Psoas muscle (tissue), 7 donors: ENCODE measurements at regions not wholly inside any gene's neighbourhood (a gene's known extent, or its start where the extent isn't known, plus 50 kb on each side); places are given as distances from the start of the nearest gene placed in this dataset.

Experiments
- ATAC-seq, 4 donors: fragments of 200-7000 bp; cut with Tn5 transposase; one replicate each; pipeline ENCODE4 v1.9.1; 2020; ENCODE audit warnings: moderate library complexity in 3 of 4, mild to moderate bottlenecking in 2 of 4
- DNase-seq, 2 donors: peaks; one replicate each; pipeline ENCODE4 v3.0.0-alpha.2; 2020
- H3K27ac ChIP-seq: fragments of 200-600 bp; one replicate; pipeline ENCODE4 v1.8.0; 2022
- H3K27me3 ChIP-seq, 3 donors: fragments of 200-600 bp in 1 of 3; one replicate each; pipeline versions ENCODE4 v1.6.1 to v1.8.0; 2013 to 2022; ENCODE audit warnings: low read length in 2 of 3, mild to moderate bottlenecking in 2 of 3, moderate library complexity in 1 of 3; ENCODE audit not compliant: insufficient read depth in 3 of 3
- H3K36me3 ChIP-seq, 2 donors: fragments of 200-600 bp in 1 of 2; one replicate each; pipeline versions ENCODE4 v1.6.1 to v1.8.0; 2013 to 2022; ENCODE audit warnings: low read depth in 1 of 2, mild to moderate bottlenecking in 1 of 2, moderate library complexity in 1 of 2; ENCODE audit not compliant: insufficient read depth in 1 of 2
- H3K4me1 ChIP-seq: fragments of 200-600 bp; one replicate; pipeline ENCODE4 v1.8.0; 2022
- H3K4me3 ChIP-seq: fragments of 200-600 bp; one replicate; pipeline ENCODE4 v1.8.0; 2022; ENCODE audit warnings: mild to moderate bottlenecking
- H3K9me3 ChIP-seq: fragments of 200-600 bp; one replicate; pipeline ENCODE4 v1.8.0; 2022
- WGBS, 3 donors: extraction: QIAGEN DNeasy Blood & Tissue Kit; methylation state at CpG; one replicate each; pipeline versions ENCODE4 v1.1.6 to v1.1.7; 2013; 5-methylcytosine and 5-hydroxymethylcytosine counted together
- intact Hi-C, 2 donors: fragments of 100-400 bp; cut with DNase I; formaldehyde crosslinking; loops; one replicate each; pipeline versions ENCODE4 v1.11.0 to v1.14.2; 2022
- TF ChIP-seq, protein P1 (sequence below): fragments of 200-600 bp; IDR thresholded peaks from one replicate; pipeline ENCODE4 v1.8.0; 2022; ENCODE audit warnings: antibody characterized with exemption
- donor health status: healthy with polysubstance abuse.
- donor health status: DM: no; HTN: no; CAD: no; lungs with moderate emphysema.
- donor health status: Bipolar disorder and iron deficiency.
- donor health status: healthy.
- donor health status: DM: yes; HTN: yes; CAD: no.
- donor health status: DM: no; HTN: no; CAD: no.
- donor health status: DM: yes; HTN: yes; CAD: no.

DNA sequence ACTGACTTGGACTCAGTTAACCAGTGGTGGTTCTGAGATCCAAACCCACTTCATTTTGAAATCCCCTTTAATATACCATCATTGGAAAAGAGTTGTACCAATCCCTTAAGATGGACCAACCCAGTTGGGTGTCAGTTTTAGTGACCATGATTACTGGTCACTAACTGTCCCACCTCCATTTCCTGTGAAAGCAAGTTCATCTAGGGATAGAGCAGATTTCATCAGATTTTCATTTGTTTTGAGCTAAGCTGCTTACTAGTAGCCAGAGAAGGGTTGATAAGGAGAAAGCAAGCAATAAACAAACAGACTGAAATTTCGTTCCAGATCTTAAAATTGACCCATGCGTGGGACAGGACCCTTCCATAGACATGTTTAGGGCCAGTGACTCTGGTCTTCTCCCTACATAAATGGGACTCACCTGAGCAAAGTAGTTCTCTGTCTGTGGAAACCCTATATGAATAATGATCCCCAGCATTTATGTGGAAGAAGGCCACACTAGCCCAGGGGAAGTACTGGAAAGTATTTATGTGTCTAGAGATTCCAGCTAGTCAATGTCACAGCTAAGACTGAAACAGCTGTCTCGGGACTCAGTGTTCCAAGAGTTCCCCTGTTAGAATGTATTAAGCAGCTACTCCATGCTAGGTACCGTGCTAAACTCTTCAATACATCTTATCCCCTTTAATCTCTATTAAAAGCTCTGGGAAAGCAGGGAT, 196.0 kb upstream of the BCL6 start:
- TF ChIP-seq, protein P1, sequence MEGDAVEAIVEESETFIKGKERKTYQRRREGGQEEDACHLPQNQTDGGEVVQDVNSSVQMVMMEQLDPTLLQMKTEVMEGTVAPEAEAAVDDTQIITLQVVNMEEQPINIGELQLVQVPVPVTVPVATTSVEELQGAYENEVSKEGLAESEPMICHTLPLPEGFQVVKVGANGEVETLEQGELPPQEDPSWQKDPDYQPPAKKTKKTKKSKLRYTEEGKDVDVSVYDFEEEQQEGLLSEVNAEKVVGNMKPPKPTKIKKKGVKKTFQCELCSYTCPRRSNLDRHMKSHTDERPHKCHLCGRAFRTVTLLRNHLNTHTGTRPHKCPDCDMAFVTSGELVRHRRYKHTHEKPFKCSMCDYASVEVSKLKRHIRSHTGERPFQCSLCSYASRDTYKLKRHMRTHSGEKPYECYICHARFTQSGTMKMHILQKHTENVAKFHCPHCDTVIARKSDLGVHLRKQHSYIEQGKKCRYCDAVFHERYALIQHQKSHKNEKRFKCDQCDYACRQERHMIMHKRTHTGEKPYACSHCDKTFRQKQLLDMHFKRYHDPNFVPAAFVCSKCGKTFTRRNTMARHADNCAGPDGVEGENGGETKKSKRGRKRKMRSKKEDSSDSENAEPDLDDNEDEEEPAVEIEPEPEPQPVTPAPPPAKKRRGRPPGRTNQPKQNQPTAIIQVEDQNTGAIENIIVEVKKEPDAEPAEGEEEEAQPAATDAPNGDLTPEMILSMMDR: no peak
- 26 to 53% (median 32%) methylated on average over 4 of the region's 4 CpGs for WGBS, 3 donors
- H3K9me3 ChIP-seq: no peaks in the 10 kb centered on the region
- no peak overlapping the region for H3K4me3 ChIP-seq
- H3K27ac ChIP-seq: peak overlapping the region; percentile 56
- H3K36me3 ChIP-seq: no peaks in the 10 kb centered on the region
- ATAC-seq (peak; percentile 60 to 88 (median 82)), DNase-seq (no peak)
- peaks cover 32% of the 10 kb centered on the region for H3K4me1 ChIP-seq
- no peaks in the 10 kb centered on the region for H3K27me3 ChIP-seq
- intact Hi-C loops: no loop called here

DNA sequence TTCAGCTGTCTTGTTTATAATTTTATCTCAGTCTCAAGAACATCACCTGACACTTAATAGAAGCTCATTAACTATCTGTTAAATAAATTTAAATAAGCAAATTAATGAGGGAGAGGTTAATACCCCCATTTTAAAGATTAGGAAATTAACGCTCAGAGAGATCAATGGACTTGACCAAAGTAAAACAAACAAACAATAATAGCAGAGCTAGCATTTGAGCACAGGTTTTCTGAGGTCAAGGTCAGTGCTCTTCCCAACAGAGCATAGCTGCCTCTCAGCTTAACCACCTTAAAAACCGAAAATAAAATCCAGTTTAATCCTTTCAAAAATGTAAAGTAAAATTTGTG, 196.6 kb upstream of the BCL6 start:
- TF ChIP-seq, protein P1: no peak
- H3K27ac ChIP-seq: peak overlapping the region; percentile 56
- DNase-seq (no peak), ATAC-seq (no peak)
- no peak overlapping the region for H3K4me3 ChIP-seq
- peaks cover 34% of the 10 kb centered on the region for H3K4me1 ChIP-seq
- no peaks in the 10 kb centered on the region for H3K9me3 ChIP-seq
- WGBS, 3 donors: 70 to 79% (median 74%) methylated on average over 2 of the region's 2 CpGs
- intact Hi-C loops: no loop called here
- H3K27me3 ChIP-seq: no peaks in the 10 kb centered on the region
- no peaks in the 10 kb centered on the region for H3K36me3 ChIP-seq

DNA sequence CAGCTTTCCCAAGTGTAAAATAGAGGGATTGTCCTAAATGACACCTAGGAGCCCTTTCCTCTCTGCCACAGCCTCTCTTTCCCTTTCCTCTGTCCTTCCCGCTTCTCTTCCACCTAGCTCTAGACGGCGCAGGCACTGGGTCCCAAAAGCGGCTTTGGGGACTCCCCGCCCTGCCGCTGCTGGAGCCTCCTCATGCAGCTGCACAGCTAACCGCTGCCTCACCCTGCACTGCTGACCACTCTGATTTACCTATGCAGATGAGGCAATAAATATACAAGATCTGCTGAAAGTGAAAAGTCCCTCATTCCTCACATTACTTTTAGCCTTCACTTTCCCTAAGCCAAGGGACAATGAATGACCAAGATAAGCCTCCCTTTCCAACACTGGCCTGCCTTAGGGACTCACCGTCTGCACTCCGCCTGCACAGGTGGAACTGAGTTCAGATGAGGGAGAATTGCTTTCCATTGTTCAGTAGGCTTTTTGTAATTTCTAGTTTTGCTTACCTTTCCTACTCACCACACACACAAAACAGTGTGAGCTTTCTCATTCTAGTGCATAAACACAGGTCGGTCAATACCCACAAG, 197.5 kb upstream of the BCL6 start:
- Histone ChIP-seq H3K27me3 (no peaks in the 10 kb centered on the region), H3K27ac (no peak overlapping the region), H3K9me3 (no peaks in the 10 kb centered on the region), H3K4me3 (no peak overlapping the region), H3K36me3 (no peaks in the 10 kb centered on the region), H3K4me1 (peaks cover 43% of the 10 kb centered on the region)
- TF ChIP-seq, protein P1: no peak
- ATAC-seq (no peak), DNase-seq (no peak)
- intact Hi-C loops: no loop called here
- 96 to 98% (median 96%) methylated on average over 10 of the region's 10 CpGs for WGBS, 3 donors

- Histone ChIP-seq H3K36me3 (no peaks in the 10 kb centered on the region), H3K4me1 (peaks cover 51% of the 10 kb centered on the region), H3K4me3 (no peak overlapping the region), H3K9me3 (no peaks in the 10 kb centered on the region), H3K27ac (no peak overlapping the region), H3K27me3 (no peaks in the 10 kb centered on the region)
- TF ChIP-seq, protein P1: no peak
- ATAC-seq: no peak
- DNase-seq: no peak
- intact Hi-C loops: no loop called here
- whole genome bisulfite sequencing, 3 donors: 25 to 39% (median 30%) methylated on average over 7 of the region's 7 CpGs
Measured at GRCh38 chr3:187943677-187944389, 198.6 kb upstream of the BCL6 start.
